ENCODE measurements at regions not wholly inside any gene's neighbourhood (a gene's known extent, or its start where the extent isn't known, plus 50 kb on each side); places are given as distances from the start of the nearest gene placed in this dataset.
A peak's percentile ranks its signal among the peaks of the same experiment; 100 is the strongest.

DNA sequence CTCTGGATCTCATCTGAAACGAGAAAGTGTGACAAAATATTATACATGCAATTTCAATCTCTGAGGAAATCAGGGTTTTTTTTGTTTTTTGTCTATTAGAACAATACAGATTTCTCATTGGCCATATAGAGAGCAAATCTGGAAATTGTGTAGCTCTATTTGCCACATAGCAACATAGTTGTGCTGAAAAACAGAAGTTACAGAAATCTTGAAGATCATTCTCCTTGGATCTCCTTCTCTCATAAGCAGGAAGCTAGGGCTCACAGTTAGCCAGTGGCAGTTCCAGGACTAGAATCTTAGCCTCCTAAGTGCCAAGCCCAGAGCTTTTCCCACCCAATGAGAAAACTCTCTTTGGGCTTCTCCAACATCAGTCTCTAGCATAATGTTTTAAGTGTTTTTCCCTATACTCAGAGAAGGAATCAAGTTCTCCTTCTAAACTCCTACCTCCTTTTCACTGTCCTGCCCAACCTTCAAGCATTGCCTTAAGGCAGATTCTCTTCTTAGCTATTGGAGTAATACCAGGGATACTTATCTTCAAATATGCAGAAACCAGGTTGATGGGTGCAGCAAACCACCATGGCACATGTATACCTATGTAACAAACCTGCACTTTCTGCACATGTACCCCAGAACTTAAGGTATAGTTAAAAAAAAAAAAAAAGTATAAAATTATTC, 211.6 kb downstream of the ALDH8A1 start:
- no peak for DNase-seq

DNA sequence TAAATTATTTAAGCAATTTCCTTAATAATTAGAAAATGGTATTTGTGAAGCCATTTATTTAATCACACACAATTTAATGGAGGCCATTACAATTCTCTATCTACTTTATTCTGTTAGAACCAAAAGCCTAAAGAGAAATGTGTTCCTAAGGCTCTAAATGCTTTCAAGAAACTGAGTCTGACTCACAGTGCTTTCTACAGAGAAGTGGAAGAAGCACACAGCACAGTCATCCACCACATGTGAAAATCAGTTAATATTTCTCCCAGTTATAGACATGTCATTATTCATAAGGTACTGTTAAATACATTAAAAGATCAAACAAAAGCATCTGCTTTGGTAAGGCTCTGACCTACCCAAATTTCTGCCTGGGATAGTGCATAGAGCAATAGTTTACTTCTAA, 214.4 kb downstream of the ALDH8A1 start:
- DNase-seq: no peak

- DNase-seq: no peak
These were observed 215.5 kb downstream of the ALDH8A1 start for GRCh38 chr6:134734312-134734869.

DNA sequence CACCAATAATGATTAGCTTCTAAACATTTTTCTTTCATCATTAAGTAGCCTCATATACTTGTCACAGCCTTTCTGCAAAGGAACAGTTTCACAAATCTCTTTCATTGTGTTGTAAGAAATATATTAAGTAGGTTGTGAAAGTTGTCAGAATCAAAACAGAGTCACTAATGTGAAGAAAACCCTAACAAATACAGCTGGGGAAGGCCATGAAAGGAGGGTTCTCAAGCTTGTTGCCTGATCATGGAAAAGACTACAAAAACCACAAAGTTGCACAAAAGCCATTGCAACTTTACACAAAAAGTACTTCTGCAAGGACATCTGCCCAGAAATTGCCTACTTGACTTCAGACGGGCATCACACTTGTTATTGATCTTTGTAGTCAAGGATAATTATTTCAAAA, 216.1 kb downstream of the ALDH8A1 start:
- DNase-seq: no peak

DNA sequence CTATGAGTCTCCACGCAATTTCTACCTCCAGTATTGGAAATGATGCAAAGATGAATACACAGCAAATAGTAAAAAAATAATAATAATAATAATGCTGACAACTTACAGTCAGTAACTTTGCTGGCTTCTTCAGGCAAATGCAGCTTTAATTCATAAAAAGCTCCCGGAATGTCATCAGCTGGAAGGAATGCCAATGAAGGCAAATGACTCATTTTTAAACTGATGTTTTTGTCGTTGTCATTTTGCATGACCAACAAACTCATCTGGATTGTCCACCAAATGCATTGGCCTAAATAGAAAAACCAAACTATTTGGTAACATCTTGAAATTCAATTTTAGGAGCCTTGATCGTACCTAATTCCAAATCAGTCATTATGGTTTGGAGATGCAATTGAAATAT, 217.1 kb downstream of the ALDH8A1 start:
- DNase-seq: no peak

DNA sequence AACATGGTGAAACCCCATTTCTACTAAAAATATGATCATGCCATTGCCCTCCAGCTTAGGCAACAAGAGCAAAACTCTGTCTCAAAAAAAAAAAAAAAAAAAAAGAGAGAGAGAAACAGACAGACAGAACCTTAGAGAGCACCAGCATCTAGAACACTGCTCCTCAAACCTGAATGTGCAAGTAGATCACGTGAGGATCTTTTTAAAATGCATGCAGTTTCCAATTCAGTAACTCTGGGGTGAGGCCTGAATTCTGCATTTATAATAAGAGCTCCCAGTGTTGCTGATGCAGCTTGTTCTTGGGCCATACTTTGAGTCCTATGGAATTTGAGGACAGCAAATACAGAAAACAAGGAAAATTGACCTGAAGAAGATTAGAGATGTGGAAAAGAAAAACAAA, 218.3 kb downstream of the ALDH8A1 start:
- DNase-seq: no peak

DNA sequence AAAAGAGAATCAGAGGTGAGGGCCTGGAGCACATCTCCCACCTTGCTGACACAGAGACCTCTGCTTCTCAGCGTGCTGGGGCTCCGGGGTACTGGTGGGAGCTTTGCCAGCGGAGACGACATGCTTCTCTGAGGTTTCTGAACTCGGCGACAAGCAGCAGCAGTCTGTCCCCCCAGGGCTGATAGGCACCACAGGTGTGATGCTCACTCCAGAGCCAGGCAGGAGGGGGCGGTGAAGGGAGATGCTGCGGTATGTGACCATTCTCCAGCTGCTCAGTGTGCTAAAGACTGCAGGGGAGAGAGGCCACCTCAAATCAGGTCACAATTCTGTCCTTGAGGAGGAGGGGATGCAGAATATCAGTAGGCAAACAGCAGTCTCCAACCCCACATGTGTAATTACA, 219.9 kb downstream of the ALDH8A1 start:
- DNase-seq: no peak

DNA sequence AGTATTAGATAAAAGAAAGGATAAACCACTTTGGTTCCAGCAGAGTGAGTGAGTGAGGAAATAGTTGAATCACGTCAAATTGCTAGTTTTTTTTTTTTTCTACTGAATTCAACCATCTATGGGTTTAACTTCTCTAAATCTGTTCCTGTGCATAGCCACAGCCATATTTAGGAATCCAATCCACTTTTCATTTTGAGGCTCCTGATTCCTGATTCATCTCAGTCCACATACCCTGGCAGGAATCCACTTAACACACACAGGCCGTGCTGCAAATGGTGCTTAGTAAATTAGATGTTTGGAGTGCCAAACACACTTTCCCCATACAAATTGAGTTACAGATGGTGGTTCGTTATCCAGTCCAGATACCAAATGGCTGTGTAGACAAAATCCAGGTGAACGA, 220.3 kb downstream of the ALDH8A1 start:
- no peak for DNase-seq

- DNase-seq: no peak
These were observed 222.8 kb downstream of the ALDH8A1 start for GRCh38 chr6:134727081-134727480.

DNA sequence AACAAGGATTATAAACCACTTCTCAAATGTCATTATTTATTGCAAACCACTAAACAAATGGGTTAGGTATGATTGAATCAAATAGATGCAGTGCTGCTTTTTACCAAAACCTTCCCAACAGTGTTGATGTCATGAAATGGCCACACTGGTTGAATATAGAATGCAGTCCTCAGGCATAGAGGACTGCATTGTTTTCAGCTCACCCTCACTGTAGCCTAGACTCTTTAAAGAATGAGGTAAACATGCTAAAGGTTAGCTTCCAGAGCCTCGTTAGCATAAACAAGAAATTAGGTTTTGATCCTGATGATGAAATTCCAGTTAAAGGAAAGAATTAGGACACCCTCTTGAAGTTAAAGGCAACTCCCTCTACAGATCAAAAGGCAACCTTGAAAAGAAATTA, 224.3 kb downstream of the ALDH8A1 start:
- no peak for DNase-seq

DNA sequence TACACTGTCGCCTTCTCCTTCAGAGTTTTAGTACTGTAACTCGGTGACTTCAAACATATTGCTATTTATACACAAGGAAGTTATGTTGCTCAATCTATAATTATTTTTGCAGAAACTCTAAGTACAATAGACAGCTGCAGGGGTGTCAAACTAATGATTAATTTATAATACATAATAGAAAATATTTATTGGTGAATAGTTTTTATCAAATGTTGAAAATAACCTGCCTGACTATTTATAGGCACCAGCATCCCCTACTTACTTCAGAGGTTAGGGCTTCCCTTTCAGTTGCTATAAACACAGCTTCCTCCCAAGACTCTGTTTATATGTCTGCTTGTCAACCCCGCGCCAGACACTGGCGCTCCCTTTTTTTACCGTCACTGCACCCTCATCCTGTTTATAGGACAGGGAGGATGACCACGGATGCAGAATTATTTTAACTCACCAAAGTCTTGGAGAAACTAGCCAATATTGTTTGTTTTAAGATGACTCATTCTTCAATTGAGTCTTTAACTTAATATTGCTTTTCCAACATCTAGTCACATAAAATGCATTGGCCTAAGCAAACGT, 225.0 kb downstream of the ALDH8A1 start:
- DNase-seq: no peak

DNA sequence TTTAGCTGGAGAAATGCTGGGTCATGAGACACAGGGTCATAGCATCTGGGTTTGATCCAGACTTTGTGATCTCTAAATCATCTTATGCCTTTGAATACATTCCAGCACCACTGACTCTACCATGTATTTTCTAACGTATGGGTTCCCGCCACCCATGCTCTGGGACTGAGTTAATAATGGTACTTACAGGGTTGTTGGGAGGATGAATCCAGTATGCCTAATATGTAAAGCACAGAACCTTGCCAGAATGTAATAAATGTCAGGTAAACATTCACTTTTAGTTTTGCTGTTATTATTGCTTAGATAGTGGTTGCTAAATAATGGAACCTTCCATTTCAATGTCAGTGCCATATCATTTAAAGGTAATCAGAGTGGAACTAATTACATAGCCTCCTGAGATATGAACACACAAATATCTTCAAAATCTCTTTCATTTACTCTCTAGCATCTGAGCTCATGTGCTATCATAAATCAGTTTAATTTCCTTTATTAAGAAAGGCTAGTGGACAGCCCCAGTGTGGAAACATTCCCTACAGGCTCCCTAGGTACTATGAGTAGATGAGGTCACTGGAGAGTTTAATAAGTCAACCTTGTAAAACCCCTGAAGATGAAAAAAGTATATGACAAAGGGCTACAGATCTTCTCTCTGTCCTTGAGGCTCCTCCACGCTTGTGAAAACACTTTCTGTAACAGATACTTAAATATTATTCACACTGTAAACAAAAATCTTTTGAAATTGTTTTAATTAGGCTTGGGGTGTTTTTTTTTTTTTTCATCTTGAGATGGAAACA, 226.6 kb downstream of the ALDH8A1 start:
- DNase-seq: no peak

DNA sequence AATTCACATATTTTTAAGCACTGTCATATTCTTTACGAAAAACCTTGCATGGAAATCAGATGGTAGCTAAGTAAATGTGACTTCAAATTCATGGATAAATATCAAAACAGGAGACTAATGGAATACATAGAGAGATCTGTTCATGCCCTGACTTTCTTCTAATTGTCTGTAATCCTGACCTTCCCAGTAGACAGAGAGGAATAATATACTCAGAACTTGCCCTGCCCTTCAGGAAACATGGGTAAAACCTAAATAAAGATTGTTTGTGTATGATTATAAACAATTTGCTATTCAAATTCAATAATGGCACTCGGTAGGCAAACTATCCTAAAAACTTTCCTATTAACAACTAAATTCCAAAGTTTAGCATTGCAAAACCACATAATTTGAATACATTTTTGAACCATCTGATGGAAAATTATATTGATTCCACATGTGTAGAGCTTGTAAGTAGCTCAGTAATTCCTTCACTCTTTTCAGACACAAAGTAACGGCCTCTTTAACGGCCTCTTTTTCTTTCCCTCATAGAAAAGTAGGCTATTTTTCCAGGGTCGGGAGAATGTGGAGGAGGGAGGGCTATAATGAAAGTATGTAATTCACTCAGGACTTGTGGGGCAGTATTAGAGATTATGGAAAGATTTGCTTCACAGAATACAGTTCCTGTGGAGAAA, 227.6 kb downstream of the ALDH8A1 start:
- no peak for DNase-seq

DNA sequence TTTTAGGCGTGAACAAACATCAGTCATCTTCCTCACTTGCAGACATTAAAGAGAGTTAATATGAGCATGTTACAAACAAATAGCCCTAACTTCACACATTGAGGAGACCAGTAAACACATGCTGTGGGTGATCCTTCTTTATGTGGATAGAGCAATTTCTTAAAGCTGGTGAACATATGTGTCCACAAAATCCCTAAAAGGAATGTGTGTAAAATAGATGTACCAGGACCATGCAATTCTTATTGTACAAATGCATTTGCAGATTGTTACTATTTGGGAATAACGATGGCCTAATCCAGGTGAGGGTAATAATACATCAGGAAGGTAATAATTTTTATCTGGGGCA, 228.9 kb downstream of the ALDH8A1 start:
- no peak for DNase-seq

- DNase-seq: peak; percentile 20
These were observed 229.4 kb downstream of the ALDH8A1 start for GRCh38 chr6:134720353-134721059.

DNA sequence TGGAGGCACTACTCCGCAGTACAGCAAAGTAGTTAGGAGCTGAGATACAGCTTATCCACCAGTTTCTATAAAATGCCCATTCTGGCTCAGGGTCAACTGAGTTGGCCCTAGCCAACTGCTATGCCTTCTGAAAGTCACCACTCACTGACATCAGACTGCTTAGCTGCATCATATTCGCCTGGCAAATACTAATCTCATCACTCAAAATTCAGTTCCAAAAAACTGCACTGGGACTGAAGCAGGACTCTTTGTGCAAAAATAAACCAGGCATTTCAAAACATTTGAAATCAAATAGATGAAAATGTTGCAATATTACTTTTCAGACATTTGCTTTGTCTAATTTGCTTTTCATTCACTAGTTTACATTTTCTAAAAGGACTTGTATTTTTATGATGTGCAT, 230.0 kb downstream of the ALDH8A1 start:
- no peak for DNase-seq

DNA sequence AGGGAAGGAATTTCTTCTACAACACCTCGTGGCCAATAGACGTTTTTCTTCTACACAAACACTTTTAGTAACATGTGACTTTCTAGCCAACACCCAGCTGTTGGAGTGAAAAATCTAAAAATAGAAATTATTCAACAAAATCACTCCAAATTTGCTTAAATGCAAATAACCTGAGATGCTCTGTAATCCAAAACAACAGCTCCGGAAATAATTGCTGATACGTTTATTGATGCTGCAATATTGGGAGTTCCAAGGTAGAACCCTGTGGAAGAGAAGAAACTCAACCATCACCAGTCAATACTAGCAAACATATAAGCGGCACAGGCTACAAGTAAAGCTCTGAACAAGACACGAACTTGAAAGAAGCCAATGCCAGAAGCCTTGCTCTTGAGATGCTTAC, 230.6 kb downstream of the ALDH8A1 start:
- no peak for DNase-seq

GRCh38 chr6:134714679-134715078, 235.2 kb downstream of the ALDH8A1 start:
- DNase-seq: no peak

DNA sequence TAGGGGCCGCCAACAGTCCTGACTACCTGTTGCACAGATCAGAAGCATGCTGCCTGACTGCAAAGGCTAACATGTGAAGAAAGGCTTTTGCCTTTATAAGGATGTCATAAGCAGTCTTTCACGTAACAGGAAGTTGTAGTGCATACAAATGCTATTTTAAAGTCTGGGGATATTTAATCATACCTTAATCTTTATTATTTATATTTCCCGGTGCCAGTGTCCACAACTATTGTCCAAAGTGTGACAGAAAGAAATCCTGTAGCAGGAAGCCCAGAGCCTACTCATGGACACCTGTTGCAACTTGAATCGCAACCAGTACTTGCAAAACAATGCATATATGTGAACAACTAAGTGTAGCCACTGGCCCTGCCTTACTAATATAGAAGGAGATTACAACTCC, 235.8 kb downstream of the ALDH8A1 start:
- DNase-seq: no peak

DNA sequence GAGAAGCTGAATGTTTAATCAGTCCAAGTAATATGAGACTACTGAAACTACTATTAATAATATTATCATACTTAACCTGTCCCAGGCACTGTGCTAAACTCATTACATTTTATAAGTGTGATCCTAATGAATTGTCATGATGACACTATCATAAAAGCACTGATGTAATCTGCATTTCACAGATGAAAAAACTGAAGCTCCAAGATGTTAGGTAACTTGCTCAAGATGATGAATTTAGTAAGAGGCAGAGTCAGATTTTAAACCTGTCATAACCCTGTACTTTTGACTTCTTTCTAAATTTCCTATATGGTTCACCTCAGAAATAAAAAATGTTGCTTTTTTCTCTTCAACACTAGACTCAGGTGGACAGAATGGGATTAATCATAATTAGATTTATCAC, 237.6 kb downstream of the ALDH8A1 start:
- DNase-seq: no peak

GRCh38 chr6:134708079-134708478, 241.8 kb downstream of the ALDH8A1 start:
- no peak for DNase-seq

DNA sequence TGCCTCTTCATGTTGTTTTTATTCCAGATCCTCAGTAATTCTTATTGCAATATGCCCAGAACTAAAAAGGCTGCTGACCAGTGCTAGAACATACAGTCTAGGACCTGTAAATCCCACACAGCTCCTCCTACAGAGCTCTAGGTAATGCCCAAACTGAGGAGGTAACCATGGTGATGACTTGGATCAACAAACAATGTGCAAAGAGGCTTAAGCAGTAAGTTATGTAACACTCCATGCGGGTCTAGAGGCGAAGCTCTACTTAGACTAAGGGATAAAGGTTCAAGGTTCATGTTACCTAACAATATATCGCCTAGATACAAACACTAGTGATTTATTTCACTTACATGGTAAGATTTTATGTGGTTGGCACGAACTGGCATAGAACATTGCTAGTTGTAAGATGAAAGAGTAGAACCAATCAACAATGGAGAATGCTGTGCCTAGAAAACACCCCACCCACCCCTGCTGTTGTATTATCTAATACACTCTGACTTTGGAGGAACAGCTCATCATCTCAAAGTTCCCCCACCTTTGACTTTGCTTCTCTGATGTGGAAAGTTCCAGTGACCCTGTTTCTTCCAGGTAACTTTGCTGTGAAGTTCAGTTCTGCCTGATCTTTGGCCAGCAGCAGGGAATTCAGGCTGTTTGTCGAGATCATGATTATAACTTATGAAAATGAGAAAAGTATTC, 242.4 kb downstream of the ALDH8A1 start:
- DNase-seq: no peak
